Fibroblast of skin of back (primary cell): ENCODE measurements at regions not wholly inside any gene's neighbourhood (a gene's known extent, or its start where the extent isn't known, plus 50 kb on each side); places are given as distances from the start of the nearest gene placed in this dataset.
A peak's percentile ranks its signal among the peaks of the same experiment; 100 is the strongest.
"Not testable (repeated sequence)": the region's sequence is repeated elsewhere in the genome, so short reads cannot be mapped to it uniquely, and the experiment has no call there.

Source experiments
- DNase-seq: peaks from one replicate; pipeline ENCODE4 v3.0.0-alpha.2; 2013

DNA sequence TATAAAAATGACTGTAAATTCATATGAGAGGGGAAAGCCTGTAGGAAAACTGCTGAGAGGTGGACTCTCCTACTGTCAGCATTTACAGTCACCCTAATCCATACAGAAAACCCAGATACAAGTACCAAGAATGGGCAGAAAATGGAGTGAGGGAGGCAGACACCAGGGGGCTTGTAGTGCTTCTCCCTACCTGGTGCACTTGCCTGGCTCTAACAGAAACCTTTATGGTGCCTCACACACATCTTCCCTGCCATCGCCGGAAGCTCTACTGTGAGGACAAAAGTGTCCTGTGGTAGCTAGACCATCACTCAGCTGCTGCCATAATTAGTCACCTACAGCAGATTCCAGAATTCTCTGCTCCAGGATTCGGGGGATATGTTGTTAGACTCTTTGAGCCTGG, 441.3 kb downstream of the TFAP2B start:
- DNase-seq, result no peak

DNA sequence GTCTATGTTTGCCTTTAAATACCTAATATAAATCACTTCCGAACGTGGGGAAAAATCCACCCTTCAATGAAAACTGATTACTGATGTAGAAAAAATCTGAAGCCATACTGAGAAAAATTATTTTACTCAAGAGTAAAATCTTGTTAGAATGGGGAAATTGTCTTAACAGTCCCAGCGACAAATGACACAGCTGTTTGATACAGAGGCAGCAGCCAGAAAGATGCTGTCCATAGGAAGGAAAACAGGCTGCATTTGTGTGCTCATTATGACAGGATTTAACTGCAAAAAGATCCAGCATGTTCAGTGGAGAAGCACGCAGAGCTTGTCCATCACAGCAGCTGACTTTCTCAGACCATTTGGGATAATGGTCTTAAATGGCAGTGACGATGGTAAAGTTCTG, 443.0 kb downstream of the TFAP2B start:
- no peak for DNase-seq

DNA sequence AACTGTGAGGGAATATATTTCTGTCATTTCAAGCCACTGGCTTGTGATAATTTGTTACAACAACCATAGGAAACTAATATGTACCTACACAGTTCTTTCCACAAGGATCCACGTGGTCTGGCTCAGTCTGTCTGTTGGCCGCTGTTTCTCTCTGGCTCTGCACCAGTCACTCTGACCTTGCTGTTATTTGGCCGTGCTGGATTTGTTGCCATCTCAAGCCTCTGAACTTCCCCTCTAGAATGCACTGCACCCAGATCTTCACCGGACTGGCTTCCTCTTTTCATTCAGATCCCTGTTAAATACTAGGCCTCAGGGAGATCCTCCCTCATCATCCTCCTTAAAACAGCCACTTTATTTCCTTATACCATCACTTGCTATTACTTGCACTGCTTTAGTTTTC, 446.8 kb downstream of the TFAP2B start:
- DNase-seq, result no peak

DNA sequence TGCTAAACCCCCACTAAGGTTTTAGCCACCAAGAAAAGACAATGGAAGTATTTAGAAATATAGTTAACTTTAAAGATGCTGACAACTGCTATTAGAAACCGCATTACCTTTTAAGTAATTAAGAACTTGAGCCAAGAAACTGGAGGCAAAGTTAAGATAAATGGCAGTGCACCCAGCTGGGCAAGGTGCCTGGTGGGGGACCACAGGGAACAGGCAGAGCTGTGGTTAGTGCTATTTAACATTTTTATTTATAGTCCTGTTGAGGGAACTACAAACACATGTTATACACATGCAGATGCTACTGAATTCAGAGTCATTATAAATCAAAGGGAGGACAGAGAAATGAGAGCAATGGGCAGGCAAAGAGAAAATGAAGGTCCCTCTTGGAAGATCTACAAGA, 447.9 kb downstream of the TFAP2B start:
- DNase-seq, result no peak

DNA sequence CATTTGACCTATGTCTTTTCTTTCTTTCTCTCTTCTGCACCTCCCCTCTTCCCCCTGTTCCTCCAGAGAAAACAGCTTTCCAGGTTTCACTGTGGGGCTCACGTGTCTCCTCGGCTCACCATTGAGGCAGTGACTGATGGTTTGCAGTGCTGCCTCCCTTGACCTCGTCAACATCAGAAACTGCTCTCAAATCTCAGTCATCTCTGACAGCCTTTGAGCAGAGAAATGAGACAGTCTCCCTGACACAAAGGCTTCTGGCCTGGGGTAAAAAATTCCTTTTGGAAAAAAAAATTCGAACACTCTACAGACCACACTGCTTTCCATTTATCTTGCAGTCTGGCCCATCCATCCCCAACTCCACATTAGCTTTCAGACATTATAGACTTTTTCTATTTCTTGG, 450.0 kb downstream of the TFAP2B start:
- no peak for DNase-seq

DNA sequence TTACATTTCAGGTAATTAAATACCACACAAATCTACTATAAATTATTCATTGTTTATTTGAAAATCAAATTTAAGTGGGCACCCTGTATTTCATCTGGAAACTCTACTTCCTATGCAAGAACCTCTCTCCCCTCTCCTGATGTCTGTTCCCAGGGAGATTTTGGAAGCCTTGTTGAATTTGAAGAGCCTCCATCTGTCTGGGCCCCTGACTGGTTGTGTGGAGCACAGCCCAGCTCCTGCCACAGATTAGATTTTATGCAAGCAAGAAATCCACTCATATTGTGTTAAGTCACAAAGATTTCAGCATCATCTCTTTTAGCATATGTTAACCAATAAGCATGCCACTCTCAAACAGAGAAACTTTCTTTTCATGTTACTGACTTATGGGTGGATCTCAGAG, 451.2 kb downstream of the TFAP2B start:
- no peak for DNase-seq

DNA sequence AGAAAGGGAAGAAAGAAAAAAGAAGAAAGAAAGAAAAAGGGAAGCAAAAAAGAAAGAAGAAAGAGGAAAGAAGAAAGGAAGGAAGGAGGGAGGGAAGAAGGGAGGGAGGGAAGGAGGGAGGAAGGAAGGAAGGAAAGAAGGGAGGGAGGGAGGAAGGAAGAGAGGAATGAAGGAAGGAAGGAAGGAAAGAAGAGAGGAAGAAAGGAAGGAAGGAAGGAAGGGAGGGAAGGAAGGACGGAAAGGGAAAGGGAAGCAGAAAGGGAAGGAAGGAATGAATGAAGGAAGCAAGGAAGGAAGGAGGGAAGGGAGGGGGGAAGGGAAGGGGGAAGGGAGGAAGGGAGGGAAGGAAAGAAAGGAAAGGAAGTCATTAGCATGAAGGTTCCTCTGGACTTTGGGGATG, 452.9 kb downstream of the TFAP2B start:
- DNase-seq, result no peak

DNA sequence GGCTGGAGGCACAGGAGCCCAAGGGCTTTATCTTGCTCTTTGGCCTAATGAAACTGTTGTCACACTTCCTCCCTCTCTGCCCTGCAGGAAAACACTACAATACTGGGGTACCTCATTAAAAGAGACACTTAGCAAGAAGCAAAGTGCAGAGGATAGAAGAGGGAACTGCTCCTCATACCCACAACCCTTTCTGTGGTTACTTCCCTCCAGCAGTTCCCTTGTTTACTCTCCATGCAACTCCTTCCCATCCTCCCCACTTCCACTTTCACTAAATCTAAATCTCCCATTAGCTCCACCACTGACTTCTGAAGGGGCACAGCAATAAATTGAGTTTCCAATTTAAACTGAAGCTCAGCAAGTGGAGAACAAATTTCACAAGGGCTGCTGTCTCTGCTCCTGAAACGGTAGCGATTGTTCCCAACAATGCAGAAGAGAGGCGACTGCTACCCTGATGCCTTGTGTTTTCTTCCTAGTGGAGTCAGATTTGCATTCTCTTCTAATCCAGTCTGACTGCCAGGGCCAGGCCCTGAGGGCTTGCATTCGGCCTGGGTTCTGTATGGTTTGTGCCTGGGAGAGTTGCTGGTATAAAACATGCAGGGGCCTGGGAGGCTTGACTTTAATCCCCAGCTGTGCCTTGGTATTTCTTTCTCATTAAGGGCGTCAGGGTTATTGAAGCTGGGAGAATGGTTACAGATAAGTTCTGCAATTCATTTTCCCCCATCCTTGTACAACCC, 454.7 kb downstream of the TFAP2B start:
- no peak for DNase-seq

DNA sequence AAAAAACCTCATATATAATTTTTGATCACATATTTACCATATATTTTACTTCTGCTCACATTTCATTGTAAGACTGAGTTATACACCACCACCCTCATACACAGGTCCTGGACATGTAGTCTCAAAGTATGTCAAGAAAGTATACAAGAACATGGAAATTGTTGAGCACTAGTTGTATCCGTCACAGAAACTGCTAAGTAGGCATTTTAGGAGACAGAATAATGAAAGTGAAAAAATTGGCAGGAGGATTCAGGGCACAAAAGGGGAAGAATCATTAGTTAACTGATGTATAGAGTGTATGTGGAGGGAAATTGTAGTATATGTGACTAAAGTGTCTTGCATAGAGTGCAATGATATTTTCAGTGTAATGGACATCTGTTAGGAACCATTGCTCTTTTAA, 458.8 kb downstream of the TFAP2B start:
- DNase-seq, result no peak

DNA sequence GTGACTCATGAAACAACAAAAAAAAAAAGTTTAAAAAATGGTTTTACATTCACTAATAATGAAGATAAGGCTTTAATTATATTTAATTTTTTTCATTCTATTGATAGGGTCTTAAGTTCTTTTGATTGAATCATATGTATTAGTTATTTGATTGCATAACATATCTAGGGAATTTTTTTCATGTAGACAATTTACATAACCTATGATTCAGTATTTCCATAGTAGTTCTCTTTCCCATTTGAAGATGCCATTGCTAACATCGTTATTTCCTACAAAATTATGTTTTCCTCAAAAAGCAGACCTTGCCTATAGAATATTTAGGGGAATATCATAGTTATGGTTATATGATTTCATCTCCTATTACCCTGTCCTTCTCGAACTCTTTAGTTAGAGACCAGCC, 463.4 kb downstream of the TFAP2B start:
- DNase-seq, result no peak

DNA sequence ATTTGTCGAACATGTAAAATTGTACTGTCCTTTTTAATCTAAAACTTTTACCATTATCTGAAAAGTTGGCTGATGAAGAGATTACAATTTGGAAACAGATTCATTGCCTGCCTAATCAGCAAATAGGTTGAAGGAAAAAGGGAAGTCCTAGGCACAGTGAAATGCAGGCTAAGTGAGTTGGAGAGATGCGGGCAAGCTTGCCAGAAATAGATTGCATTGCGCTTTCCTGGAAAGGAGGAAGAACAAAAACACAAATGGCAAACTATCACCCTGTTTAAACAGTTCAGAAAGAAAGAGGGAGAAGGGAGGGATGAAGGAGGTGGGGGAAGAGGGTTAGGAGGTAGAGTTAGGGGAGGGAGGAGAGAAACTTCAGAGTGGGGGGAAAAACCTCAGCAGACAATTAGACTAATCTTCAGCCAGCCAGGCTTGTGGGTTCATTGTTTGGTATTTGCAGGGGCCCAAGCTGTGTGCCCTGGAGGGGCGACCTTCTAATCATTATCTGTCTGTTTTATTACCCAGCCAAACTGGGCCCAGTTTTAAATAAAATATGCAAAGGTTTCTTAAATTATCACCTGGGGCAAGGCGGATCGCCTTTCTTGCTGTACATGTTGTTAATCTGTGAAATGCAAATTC, 465.2 kb downstream of the TFAP2B start:
- no peak for DNase-seq

DNA sequence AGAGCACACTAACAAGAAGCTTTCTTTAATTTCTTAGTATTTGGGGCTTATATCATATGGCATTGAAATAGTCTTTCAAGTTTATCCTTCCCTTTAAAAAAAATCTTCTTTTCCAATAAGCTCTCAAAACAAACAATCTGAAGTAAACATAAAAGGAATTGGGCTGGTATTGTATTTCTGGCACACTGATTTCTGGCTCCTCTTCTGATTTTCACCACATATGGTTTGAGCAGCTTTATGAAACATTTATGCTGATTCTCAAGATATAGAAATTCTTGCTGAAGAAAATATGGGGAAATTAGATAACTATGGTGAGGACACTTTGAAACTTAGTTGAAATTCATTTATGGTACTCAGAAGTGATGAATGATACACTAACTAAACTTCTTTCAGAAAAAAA, 467.2 kb downstream of the TFAP2B start:
- no peak for DNase-seq

DNA sequence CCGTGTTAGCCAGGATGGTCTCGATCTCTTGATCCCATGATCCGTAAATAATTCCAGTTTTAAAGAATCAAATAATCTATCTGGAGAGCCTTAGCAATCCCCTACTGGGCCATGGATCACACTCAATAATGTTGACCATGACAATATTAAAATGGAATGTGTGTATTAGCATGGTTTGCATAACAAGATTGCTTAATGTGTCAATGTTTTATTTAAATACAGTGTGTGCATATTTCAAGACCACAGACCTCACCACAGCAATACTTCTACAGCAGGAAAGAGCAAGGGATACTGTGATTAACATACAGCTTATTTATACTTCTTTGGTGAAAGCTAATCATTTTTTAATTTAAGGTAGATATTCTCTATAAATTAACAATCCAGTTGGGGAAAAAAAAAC, 470.4 kb downstream of the TFAP2B start:
- peak; percentile 86 for DNase-seq

DNA sequence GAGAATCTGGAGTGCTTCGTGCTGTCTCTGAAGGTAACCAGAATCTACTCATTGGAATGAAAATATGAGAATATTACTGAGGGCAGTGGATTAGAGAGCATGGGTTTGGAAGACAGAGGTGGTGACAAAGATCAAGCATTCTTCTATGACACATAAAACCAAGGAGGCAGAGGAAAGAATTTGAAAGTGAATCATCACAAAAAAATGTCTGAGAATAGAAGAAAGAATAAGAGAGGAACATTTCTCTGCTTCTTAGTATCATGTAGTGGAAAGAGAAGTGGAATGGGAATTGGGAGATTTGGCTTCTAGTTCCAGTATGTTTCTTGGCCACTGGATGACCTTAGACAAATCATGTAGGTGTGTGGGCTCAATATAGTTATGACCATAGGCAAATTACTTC, 474.0 kb downstream of the TFAP2B start:
- DNase-seq, result peak; percentile 92

DNA sequence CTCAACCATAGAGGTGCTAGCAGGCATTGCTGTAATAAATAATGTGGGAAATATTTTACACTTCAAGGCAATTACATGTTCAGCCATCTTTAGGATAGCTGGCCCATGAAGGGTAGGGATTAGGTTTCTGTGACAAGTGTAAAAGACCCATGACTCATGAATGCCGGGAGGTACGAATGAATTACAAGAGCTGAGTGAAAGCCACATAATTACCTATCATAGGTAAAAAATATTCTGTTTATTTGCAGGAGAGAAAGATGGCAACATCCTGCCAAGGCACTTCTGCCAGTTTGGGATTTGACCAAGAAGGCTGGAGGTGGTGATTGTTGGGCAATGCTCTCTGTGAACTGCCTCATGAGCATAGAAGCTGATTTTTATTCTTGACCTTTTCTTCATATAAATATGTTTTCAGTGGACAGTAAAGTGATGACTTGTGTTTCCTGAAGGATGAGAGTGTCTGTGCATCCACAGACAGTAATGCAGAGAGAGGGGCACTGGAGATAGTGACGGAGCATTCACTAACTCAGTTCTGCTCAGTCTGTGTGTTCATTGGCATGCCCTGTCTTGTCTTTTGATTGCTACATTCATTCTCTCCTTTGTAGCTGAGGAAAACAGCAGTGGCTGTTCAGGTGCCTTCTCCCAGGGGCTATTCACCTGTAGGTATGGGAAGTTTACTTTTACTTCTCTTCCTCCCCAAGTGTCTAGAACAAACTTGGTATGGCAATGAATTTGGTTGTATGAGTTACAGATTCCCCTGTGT, 481.1 kb downstream of the TFAP2B start:
- no peak for DNase-seq

DNA sequence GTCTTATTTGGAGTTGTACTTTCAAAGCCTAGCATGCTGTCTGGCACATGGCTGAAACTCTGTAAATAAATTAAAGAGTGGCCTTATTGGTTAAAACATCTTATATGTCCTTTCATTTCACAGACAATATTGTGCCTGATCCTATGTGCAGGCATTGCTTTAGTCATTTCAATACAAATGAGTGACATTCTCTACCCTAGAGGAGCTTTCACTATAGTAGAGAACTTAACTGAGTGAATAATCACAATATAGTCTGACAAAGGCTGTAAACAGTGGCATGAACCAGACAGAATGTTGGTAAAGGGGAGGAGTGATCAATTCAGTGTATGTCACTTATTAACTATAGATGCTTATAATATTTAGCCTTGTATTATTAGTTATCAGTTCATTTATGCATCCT, 481.8 kb downstream of the TFAP2B start:
- no peak for DNase-seq

DNA sequence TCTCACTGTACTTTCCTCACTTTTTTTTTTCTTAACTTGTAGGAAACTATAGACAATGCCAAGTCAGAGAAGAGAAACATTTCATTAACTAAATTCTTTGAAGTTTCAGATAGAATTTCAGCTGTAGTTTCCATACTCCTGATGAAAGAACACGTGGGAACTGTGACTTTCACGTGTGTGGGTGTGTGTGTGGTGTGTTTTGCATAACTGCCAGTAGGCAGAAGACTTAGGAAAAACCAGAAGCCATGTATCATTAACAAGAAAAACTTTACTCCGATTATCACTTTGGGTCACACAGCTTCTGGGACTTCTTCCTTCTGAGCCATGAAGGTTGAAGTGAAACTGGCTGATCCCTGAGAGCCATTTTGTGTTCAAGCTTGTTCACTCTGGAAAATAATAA, 483.3 kb downstream of the TFAP2B start:
- no peak for DNase-seq

DNA sequence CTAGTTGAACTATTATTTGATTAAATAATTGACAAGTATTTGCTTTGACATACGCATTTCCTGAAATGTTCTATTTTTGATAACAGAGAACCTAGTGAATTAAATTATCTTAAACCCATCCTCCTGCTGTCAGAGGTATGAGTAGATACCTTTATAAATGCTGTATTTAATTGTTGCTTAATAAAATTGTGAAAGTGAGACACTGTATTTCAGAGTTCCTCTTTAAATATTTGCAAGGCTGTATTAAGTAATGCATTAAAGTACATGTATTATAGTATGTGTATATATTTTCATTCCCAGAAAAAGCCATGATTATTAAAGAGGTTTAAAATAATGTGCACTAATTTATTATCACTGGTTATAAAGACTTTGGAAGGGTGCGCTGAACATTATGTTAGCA, 483.8 kb downstream of the TFAP2B start:
- DNase-seq, result no peak

DNA sequence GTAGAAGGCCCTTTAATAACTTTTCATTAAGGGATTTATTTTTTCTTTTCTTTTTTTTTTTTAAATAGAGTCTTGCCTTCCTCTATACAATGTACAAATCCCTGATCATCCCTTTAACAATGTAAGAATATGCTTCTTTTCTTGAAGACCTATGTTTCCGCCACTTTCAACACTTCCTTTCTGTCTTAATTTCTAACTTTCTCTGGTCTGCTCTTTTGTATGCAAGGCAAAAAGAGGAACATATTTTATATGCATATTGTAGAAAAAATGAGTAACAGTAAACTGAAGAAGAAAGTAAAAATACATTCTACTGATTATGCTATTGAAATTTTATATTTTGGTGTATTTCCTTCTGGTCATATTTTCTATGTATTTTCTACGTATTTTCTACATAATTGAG, 484.7 kb downstream of the TFAP2B start:
- DNase-seq, result no peak

DNA sequence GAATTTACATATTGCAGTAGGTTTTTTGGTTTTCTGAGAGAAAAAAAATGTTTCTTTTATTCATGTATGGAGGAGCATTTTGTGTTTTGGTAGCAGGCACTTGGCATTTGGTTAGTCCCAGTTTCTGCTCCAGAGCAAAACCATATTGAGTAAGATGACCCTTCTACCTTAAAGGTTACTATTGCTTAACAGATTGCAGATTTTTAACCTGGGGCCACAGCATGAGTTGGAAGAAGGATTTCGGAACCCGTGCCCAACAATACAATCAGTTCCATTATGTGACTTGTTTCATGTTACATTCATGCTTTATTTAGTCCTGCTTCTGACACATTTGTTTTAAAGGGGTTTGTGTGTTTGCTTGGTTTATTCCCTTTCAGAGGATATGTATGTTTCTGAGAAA, 496.3 kb downstream of the TFAP2B start:
- DNase-seq, result no peak

DNA sequence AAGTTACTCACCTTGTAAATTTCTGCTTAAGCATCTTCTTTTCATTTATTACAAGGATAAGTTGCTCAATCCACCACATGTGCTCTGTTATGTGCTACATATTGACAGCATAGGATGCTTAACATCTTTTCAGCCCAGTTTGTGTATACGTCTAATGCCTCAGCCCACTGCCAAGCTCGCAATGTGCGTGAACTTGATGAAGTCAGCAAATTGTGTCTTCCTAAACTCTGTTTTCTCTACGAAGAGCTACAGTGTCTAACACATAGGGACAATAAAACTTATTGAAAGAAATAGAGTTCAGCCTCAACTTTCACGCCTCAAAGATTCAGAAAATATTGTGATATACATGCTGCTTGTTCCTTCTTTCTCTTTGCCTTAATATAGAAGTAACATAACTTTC, 500.0 kb downstream of the TFAP2B start:
- DNase-seq, result no peak

DNA sequence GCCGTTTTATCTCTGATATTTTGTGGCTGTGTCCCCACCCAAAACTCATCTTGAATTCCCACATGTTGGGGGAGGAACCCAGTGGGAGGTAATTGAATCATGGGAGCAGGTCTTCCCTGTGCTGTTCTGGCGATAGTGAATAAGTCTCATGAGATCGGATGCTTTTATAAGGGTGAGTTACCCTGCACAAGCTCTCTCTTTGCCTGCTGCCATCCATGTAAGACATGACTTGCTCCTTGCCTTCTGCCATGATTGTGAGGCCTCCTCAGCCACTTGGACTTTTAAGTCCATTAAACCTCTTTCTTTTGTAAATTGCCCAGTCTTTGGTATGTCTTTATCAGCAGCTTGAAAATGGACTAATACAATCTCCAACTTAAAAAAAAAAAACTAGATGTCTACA, 502.8 kb downstream of the TFAP2B start:
- DNase-seq, result not testable (repeated sequence)

DNA sequence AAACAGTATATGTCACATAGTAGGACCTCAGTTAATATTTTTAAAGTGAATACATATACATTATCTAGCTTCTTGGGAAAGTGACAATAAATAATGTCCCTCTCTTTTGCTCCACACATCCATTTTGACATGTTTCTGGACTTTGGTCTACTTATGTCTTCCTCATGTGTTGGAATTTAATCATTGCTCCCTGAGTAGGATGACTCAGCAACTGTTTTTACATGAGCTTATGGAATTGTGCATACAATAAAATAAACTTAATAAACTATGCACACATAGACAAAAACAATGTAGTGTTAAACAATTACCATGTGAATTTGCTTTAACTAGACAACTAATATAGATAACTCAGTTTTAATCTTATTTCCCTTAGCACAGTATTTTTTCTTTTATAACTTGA, 503.8 kb downstream of the TFAP2B start:
- DNase-seq, result peak; percentile 33

DNA sequence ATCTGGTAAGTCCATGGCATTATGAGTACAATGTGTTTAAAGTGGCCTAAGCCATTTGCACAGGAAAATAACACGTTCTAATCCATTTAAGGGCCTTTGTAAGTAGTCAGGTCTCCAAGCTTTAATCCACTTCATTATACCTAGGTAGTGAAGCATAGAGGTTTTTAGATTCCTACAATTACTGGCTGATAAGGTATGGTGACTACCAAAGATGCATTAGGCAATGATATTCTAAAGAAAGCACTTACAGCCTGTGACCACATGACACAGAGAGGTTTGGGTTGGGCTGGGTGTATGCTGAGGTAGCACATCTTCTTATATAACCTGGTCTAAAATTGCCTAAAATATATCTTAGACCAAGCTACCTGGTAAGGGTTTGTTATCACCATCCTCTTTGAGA, 504.4 kb downstream of the TFAP2B start:
- no peak for DNase-seq
